AG08396 (cell line): ENCODE measurements at regions not wholly inside any gene's neighbourhood (a gene's known extent, or its start where the extent isn't known, plus 50 kb on each side); places are given as distances from the start of the nearest gene placed in this dataset.
A peak's percentile ranks its signal among the peaks of the same experiment; 100 is the strongest.
"Not testable (repeated sequence)": the region's sequence is repeated elsewhere in the genome, so short reads cannot be mapped to it uniquely, and the experiment has no call there.

Source experiments
- DNase-seq: peaks from one replicate; pipeline ENCODE4 v3.0.0; 2012; ENCODE audit warnings: low spot score, mixed read lengths

- DNase-seq = not testable (repeated sequence)
These were observed 318.0 kb upstream of the PLGLB2 start for GRCh38 chr2:87429931-87430275.

- DNase-seq = not testable (repeated sequence)
These were observed 316.8 kb upstream of the PLGLB2 start for GRCh38 chr2:87431051-87431450.

DNA sequence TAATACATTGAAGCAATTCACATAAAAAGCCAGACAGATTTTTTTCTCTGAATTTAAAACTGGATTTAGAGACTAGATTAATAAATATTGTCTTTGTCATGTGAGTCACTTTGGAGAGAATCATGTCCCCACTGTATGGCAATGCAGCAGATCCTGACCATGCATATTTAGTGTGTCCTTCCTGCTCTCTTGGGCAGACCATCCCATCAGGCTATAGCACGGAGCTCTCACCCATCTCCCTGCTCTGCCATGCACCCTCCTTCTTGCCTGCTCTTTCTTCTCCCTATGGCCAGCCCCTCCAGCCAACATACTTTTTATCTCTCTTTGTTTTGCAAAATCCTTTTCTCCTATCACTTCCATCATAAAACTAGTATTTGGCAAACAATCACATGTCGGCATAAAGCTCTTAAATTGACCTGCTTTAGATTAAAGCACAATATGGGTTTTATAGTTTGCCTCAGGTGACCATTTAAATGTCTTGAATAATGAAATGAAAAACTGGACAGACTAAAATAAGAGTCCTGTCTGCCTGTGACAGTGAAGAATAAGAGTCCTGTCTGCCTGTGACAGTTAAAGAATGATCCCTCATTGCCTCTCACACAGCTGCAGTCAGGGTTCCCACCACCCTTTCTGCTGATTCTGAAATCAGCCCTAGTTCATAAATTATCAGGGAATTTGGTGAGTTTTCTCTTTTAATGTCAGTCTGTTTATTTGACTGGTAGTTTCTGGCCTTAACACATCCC lies 315.0 kb upstream of the PLGLB2 start:
- DNase-seq = not testable (repeated sequence)

DNA sequence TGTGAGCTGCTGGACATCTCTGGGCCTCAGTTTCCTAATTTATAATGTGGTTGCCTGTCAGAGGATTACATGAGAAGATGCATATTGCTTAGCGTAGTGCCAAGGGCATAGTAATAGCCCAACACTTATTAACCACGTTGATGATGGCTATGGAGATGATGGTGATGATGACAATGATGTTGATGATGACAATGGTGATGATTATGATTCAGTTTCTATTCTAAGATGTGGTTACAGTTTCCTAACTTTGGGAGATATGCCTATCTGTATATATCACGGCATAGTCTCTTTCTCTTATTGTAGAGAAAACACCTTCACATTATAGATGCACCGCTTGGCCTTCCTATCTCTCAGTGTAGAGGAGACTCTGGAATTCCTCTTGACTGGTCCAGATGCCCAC lies 311.9 kb upstream of the PLGLB2 start:
- DNase-seq = not testable (repeated sequence)

- DNase-seq = not testable (repeated sequence)
These were observed 310.1 kb upstream of the PLGLB2 start for GRCh38 chr2:87437701-87438260.

GRCh38 chr2:87438780-87439454 lies 309.0 kb upstream of the PLGLB2 start:
- DNase-seq = not testable (repeated sequence)

- not testable (repeated sequence) for DNase-seq
These were observed 308.2 kb upstream of the PLGLB2 start for GRCh38 chr2:87439617-87440204.

DNA sequence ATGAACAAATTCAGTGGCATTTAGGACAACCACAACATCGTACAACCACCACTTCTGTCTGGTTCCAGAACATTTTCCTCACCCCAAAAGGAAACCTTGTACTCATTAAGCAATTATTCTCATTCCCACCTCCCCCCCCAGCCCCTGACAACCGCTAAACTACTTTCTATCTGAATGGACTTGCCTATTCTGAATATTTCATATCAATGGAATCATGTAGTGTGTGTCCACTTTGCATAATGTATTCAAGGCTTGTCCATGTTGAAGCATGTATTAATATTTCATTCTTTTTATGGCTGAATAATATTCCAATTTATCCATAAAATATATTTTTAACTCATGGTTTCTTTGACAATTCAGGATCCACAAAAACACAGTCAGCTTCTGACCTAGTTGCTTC lies 307.2 kb upstream of the PLGLB2 start:
- not testable (repeated sequence) for DNase-seq

- DNase-seq = not testable (repeated sequence)
These were observed 306.5 kb upstream of the PLGLB2 start for GRCh38 chr2:87441375-87441774.

DNA sequence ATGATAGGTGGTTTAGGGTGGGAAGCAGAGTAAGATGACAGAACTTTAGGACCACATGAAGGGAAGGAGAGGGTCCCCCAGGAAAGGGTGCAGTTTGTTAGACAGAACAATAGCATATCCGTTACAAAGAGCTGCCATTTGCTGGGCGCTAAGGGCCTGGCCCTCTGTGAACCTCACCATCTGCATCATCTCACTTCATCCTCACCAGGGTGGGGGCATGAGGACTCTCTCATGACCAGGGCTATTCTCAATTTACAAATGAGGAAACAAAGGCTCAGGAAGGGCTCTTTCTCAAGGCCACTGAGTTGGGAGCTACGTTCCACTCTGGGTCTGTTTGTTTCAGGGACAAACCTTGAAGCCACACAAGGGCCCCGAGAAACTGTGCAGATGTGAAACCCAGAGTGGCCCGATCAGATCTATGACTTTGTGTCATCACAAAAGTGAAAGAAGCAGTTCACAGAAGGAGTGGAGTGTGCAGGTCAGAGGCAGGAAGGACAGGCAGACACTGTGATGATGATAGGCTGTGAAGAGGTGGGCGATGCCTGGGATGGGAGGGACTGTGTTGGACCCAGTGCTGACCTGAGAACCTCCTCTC lies 304.8 kb upstream of the PLGLB2 start:
- not testable (repeated sequence) for DNase-seq

GRCh38 chr2:87444951-87445350 lies 302.9 kb upstream of the PLGLB2 start:
- not testable (repeated sequence) for DNase-seq

GRCh38 chr2:87445613-87446312 lies 302.1 kb upstream of the PLGLB2 start:
- DNase-seq = not testable (repeated sequence)

GRCh38 chr2:87446313-87446696 lies 301.6 kb upstream of the PLGLB2 start:
- DNase-seq = not testable (repeated sequence)

- DNase-seq = not testable (repeated sequence)
These were observed 298.4 kb upstream of the PLGLB2 start for GRCh38 chr2:87449462-87449980.

DNA sequence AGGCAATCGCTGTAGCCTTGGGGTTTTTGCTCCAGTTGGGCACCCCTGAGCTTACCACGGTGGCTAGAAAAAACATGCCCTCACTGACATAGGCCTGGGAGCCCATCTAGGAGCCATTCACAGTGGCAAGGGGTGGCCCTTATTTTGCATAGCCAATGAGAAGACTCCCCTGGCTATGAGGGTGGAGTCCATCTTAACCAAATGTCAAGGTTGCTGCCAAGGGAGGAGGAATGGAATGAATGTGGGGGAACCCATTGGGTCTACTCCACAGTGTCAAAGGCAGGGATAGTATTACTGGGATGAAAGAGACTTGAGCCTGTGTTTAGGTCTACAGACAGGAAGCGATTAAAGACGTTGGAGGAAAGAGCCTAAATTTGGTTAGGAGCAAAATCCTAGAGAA lies 295.7 kb upstream of the PLGLB2 start:
- not testable (repeated sequence) for DNase-seq

DNA sequence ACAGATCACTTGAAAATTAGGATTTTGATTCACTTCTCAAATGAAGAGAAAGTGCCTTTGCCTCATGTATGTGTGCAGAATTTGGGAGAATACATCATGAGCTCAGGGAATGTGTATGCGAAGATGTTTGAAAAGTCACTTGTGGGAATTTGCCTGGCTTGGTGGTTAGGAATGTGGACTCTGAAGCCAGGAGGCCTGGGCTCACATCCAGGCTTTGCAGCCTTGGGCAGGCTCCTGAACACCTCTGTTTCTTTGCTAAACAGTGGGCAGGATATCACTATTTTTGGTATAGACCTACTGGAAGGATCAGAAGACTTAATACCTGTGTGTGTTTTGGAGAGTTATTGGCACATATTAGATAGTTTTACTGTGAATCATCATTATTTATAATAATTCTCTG lies 295.0 kb upstream of the PLGLB2 start:
- DNase-seq = peak; percentile 29

GRCh38 chr2:87453965-87454364 lies 293.9 kb upstream of the PLGLB2 start:
- DNase-seq = not testable (repeated sequence)

GRCh38 chr2:87454421-87454820 lies 293.5 kb upstream of the PLGLB2 start:
- not testable (repeated sequence) for DNase-seq

DNA sequence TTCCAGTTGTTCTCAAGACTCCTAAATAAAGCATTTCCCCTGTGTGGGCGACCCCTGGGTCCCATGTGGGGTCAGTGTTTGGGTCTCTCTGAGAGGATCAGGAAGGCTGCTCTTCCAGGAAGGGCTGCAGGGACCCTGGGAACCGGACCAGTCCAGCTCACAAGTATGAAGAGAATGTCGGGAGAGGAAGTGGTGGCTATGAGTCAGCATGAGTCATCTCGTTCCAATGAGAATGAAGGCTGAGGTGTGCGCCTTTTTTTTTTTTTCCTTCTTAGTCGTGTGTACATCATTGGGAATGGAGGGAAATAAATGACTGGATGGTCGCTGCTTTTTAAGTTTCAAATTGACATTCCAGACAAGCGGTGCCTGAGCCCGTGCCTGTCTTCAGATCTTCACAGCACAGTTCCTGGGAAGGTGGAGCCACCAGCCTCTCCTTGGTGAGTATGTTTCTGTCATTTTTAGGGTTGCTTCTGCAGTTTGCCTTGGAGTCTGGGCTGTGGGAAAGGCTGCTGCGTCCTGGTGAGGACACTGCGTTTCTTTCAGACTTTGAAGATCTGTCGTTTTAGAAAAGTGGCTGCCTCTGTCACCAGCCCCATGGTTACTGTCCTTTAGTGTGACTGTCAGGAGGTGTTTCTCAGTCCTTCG lies 292.6 kb upstream of the PLGLB2 start:
- not testable (repeated sequence) for DNase-seq

DNA sequence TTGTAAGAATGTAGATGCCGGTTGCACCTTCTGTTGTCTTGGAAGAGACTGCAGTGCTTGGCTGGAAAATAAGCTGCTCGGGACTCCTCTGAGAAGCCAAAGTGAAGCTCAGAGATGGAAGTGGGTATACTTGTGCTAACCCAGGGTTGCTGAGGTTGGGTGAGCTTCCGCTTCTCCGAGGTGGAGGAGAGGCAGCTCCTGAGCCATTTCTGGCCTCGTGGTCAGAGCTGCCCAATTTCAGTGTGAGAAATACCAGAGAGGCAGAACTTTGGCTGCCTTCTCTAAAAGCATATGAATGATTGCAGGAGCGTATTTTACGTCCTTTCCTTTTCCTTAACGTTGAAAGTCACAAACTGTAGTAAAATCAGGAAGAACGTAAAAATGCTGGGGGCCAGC lies 292.0 kb upstream of the PLGLB2 start:
- DNase-seq = not testable (repeated sequence)
